ENCODE measurements at regions not wholly inside any gene's neighbourhood (a gene's known extent, or its start where the extent isn't known, plus 50 kb on each side); places are given as distances from the start of the nearest gene placed in this dataset.
A peak's percentile ranks its signal among the peaks of the same experiment; 100 is the strongest.
"Not testable (repeated sequence)": the region's sequence is repeated elsewhere in the genome, so short reads cannot be mapped to it uniquely, and the experiment has no call there.

DNA sequence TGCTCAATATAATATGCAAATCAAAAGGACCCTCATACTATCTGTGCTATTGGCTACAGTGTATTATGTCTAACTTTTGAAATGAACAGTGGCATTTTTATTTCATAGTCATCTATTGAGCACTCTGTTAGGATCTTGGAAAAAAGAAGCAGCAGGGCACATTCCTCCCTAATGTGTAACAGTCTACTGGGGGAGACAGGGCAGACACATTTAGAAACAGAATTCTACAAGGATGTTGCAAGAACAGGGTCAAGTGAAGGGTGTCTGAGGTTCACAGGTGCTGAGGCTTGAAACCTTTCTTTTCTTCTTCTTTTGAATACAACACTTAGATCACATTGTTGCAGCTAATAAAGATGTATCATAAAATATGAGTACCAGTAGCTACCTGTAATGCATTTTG lies 129.7 kb upstream of the SLC4A4 start:
- no peaks in the 10 kb centered on the region for H3K27me3 ChIP-seq (ENCODE audit: control insufficient read depth, insufficient read depth)
- DNase-seq (no peak), ATAC-seq (peak in 1 of 2 donors; percentile 38)
- intact Hi-C loops (cut with DNase I): no loop called here
- H3K9me3 ChIP-seq (ENCODE audit: control insufficient read depth, low read length): no peaks in the 10 kb centered on the region
- H3K27ac ChIP-seq (ENCODE audit: low read length): no peak overlapping the region
- no peak overlapping the region for H3K4me3 ChIP-seq (ENCODE audit: low read length)
- peaks cover 4% of the 10 kb centered on the region for H3K4me1 ChIP-seq (ENCODE audit: control insufficient read depth, insufficient read depth, low read length)

DNA sequence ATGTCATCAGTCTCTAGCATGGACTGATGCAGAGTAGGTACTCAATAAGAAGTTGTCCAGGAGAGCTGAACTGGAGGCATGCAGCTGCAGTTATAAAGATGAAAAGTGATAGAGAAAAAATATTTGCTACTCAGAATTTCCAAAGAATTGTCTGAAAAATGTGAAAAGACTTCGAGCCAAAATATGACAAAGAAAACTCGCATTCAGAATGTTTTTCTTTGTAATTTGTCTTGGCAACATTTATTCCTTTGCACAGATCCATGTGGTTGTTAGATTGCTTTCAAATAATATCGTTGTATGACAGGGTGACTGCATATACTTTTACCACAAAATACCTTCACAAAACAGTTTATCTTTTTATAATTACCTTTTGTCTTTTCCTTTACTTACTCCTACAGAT lies 128.0 kb upstream of the SLC4A4 start:
- intact Hi-C loops (cut with DNase I): no loop called here
- WGBS: 39% methylated on average over 3 of the region's 3 CpGs
- Histone ChIP-seq H3K27me3 (ENCODE audit: control insufficient read depth, insufficient read depth) (no peaks in the 10 kb centered on the region), H3K4me3 (ENCODE audit: low read length) (no peak overlapping the region), H3K9me3 (ENCODE audit: control insufficient read depth, low read length) (no peaks in the 10 kb centered on the region), H3K27ac (ENCODE audit: low read length) (no peak overlapping the region), H3K4me1 (ENCODE audit: control insufficient read depth, insufficient read depth, low read length) (peaks cover 4% of the 10 kb centered on the region)
- no peak for DNase-seq
- no peak for ATAC-seq

DNA sequence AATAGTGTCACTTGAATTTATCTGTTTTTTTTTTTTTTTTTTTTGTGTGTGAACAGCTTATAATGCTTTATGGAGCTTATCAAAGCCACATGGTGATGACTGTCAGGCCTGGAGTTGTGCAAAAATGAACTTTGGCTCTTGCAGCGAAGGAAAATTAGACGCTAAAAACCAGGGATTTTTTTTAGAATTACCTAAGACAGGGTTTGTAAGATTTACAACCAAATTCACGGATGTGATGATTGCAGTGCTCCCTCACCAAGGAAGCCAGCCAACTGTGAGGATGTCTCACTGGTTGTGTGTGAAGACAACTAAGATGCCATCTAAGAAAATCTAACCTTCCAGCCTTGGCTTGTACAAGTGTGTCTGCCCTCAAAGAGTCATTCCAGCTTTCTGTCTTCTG lies 127.1 kb upstream of the SLC4A4 start:
- DNase-seq (no peak), ATAC-seq (no peak)
- intact Hi-C loops (cut with DNase I): no loop called here
- Histone ChIP-seq H3K27ac (ENCODE audit: low read length) (no peak overlapping the region), H3K4me3 (ENCODE audit: low read length) (no peak overlapping the region), H3K27me3 (ENCODE audit: control insufficient read depth, insufficient read depth) (no peaks in the 10 kb centered on the region), H3K9me3 (ENCODE audit: control insufficient read depth, low read length) (no peaks in the 10 kb centered on the region), H3K4me1 (ENCODE audit: control insufficient read depth, insufficient read depth, low read length) (peaks cover 8% of the 10 kb centered on the region)
- 43% methylated on average over 3 of the region's 3 CpGs for WGBS

DNA sequence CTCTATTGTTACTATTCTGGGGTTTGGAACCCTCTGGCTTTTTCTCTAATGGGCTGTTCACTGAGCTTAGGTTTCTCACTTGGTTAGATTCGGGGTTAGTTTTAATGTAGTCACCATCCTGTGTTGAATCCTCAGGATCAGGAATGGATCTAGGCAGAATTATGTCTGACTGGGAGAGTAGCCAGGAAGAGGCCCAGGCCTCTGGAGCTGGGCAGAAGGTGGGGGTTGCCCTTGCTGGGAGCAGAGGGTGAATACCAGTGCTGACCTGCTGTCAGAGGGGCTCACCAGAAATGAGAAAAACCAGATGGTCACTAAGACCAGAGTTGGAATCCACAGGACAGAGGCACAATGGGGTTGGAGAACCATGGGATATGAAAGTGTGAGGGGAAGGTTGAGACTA lies 126.6 kb upstream of the SLC4A4 start:
- H3K27ac ChIP-seq (ENCODE audit: low read length): peak overlapping the region; percentile 27
- H3K27me3 ChIP-seq (ENCODE audit: control insufficient read depth, insufficient read depth): no peaks in the 10 kb centered on the region
- H3K4me1 ChIP-seq (ENCODE audit: control insufficient read depth, insufficient read depth, low read length): peaks cover 9% of the 10 kb centered on the region
- WGBS: 58% methylated on average over 1 of the region's 1 CpG
- DNase-seq (no peak), ATAC-seq (peak in 1 of 2 donors; percentile 28)
- intact Hi-C loops (cut with DNase I): no loop called here
- no peaks in the 10 kb centered on the region for H3K9me3 ChIP-seq (ENCODE audit: control insufficient read depth, low read length)
- H3K4me3 ChIP-seq (ENCODE audit: low read length): no peak overlapping the region

DNA sequence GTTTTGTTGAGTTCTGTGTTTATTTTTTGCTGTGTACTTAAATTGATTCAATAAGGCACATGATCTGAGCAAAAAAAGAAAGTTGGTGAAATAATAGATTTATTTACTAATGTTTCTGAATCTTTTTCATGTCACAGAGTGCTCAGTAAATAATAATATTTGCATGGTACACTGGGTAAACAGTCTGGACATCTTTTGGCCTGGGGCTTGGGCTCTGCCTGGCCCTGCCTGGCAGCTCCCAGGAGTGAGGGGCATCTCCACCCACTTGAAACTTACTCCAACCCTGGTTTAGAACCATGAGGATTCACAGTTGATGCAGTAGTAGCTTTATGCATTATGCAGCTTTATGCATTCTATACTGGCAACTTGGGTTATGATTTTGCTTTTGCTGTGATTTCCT lies 124.2 kb upstream of the SLC4A4 start:
- ATAC-seq: no peak
- intact Hi-C loops (cut with DNase I): no loop called here
- Histone ChIP-seq H3K9me3 (ENCODE audit: control insufficient read depth, low read length) (no peaks in the 10 kb centered on the region), H3K27ac (ENCODE audit: low read length) (no peak overlapping the region), H3K27me3 (ENCODE audit: control insufficient read depth, insufficient read depth) (no peaks in the 10 kb centered on the region), H3K4me3 (ENCODE audit: low read length) (no peak overlapping the region), H3K4me1 (ENCODE audit: control insufficient read depth, insufficient read depth, low read length) (peaks cover 10% of the 10 kb centered on the region)
- DNase-seq: no peak

DNA sequence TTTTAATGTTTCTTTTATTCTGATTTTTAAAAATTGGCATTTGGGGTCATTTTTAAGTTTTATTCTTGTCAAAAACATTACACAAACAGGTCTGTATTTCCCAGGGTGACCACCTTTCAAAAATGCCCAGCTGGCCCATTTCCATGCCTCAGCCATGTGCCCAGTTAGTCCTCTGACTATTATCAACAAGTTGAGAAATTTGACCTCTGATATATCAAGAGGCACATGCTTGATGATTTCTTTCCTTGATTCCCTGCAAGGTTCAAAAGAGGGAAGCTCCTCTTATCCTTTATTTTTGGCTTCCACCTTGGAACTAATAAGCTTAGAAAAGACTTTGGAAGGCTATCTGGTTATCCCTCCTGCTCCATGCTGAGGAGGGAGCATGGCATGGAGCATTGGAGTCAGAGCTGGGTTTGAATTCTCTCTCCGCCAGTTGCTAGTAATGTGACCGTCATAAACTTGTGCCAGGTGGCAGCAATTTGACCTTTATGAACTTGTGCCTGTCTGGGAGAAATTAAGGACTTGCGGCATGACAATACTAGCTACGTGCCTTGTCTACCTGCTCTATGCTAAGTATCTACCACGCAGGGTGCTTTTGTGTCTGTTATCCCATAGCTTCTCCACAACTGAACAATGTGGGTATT lies 122.4 kb upstream of the SLC4A4 start:
- peaks cover 10% of the 10 kb centered on the region for H3K4me1 ChIP-seq (ENCODE audit: control insufficient read depth, insufficient read depth, low read length)
- 89% methylated on average over 5 of the region's 5 CpGs for WGBS
- H3K27ac ChIP-seq (ENCODE audit: low read length): no peak overlapping the region
- H3K4me3 ChIP-seq (ENCODE audit: low read length): no peak overlapping the region
- DNase-seq (no peak), ATAC-seq (no peak)
- intact Hi-C loops (cut with DNase I): no loop called here
- no peaks in the 10 kb centered on the region for H3K27me3 ChIP-seq (ENCODE audit: control insufficient read depth, insufficient read depth)
- H3K9me3 ChIP-seq (ENCODE audit: control insufficient read depth, low read length): no peaks in the 10 kb centered on the region

DNA sequence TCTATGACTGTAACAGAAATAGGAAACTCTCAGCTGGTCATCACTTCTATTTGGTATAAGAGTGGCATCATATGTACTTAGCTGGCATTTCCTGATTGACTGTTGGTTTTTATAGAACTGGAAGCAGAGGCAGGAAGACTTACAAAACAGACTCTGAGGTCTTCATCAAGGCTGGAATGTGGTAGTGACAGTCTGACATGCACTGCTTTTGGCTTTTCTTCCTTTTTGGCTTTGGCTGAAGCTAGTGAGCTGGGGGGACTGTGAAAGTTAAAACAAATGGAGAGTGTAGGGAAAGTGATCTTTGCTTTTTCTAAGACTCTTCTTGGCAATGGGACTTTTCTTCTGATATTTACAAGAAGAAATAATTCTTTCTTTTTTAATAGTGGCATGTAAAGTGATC lies 121.1 kb upstream of the SLC4A4 start:
- no peaks in the 10 kb centered on the region for H3K27me3 ChIP-seq (ENCODE audit: control insufficient read depth, insufficient read depth)
- no peak overlapping the region for H3K27ac ChIP-seq (ENCODE audit: low read length)
- intact Hi-C loops (cut with DNase I): no loop called here
- ATAC-seq (peak; percentile 11 to 20), DNase-seq (no peak)
- H3K4me3 ChIP-seq (ENCODE audit: low read length): no peak overlapping the region
- peaks cover 5% of the 10 kb centered on the region for H3K4me1 ChIP-seq (ENCODE audit: control insufficient read depth, insufficient read depth, low read length)
- H3K9me3 ChIP-seq (ENCODE audit: control insufficient read depth, low read length): no peaks in the 10 kb centered on the region

DNA sequence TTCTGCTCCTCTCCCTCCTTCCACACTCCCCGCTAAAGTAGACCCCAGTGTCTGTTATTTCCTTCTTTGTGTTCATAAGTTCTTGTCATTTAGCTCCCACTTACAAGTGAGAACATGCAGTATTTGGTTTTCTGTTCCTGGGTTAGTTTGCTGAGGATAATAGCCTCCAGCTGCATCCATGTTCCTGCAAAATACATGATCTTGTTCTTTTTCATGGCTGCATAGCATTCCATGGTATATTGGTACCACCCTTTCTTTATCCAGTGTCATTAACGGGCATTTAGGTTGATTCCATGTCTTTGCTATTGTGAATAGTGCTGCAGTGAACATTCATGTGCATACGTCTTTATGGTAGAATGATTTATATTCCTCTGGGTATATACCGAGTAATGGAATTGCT lies 118.0 kb upstream of the SLC4A4 start:
- DNase-seq; intact Hi-C loops (cut with DNase I); H3K27me3 ChIP-seq (ENCODE audit: control insufficient read depth, insufficient read depth); H3K9me3 ChIP-seq (ENCODE audit: control insufficient read depth, low read length); H3K27ac ChIP-seq (ENCODE audit: low read length); ATAC-seq; H3K4me3 ChIP-seq (ENCODE audit: low read length); H3K4me1 ChIP-seq (ENCODE audit: control insufficient read depth, insufficient read depth, low read length): not testable (repeated sequence)
- 88% methylated on average over 4 of the region's 4 CpGs for WGBS

DNA sequence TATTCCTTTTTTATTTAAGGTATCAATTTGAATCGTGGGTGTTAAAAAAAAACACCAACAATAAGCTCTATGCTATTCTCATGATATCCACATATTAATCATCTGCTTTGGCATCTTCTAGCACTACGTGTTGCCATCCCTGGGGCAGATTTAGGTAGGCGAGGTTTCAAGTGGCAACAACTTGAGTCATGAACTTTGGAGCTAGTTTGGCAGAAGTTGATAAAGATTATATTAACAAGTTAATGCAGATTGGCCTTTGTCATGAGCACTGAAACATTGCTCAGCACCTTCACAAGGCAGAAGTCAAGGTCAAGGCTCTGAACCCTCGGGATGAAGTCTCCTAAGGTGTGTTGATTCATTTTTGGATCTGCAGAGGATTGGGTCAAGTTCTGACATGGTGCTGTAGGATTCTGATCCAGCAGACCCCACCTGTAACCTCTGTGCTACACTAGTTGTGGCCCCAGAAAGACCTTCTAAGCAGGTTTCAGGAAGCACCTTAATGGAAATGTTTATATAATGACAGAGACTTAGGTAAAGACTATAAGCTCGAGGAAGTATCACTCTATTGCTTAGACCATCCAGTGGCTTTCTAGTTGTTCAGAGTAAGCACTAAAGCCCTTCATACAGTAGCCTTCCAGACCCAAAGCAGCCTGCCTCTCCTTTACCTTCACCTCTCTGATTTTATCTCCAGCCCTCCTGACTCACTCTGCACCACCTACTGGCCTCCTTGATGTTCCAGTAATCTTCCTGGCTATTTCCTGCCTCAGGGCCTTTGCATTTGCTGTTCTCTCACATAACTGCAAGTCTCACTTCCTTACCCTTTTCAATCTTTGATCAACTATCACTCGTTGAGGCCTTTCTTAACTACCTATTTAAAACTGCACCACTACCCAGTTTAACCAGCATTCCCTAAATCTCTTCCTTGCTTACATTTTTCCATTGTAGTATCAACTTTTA lies 117.0 kb upstream of the SLC4A4 start:
- Histone ChIP-seq H3K4me3 (ENCODE audit: low read length) (no peak overlapping the region), H3K4me1 (ENCODE audit: control insufficient read depth, insufficient read depth, low read length) (peaks cover 2% of the 10 kb centered on the region), H3K27me3 (ENCODE audit: control insufficient read depth, insufficient read depth) (no peaks in the 10 kb centered on the region), H3K9me3 (ENCODE audit: control insufficient read depth, low read length) (no peaks in the 10 kb centered on the region), H3K27ac (ENCODE audit: low read length) (no peak overlapping the region)
- intact Hi-C loops (cut with DNase I): no loop called here
- 72% methylated on average over 6 of the region's 6 CpGs for WGBS
- ATAC-seq (no peak), DNase-seq (no peak)

DNA sequence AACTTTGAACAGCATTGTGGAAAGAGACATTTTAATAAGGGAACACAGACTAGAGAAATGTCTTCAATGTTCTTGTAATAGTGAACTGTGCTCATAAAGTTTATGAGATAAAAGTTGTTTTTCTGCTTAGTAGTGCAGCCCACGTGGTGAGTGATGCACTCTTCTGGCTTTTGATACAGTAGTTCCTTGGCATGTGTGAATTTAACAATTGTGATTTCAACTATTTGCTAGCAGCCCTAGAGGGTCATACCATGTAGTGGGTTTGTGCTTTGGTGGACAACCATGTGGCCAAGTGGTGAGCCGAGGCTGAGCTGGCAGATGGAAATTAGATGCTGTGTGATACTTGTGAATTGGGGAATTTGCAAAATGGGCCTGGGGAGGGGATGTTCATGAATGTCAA lies 116.2 kb upstream of the SLC4A4 start:
- intact Hi-C loops (cut with DNase I): no loop called here
- Histone ChIP-seq H3K9me3 (ENCODE audit: control insufficient read depth, low read length) (no peaks in the 10 kb centered on the region), H3K27me3 (ENCODE audit: control insufficient read depth, insufficient read depth) (no peaks in the 10 kb centered on the region), H3K4me1 (ENCODE audit: control insufficient read depth, insufficient read depth, low read length) (no peaks in the 10 kb centered on the region), H3K27ac (ENCODE audit: low read length) (no peak overlapping the region), H3K4me3 (ENCODE audit: low read length) (no peak overlapping the region)
- no peak for DNase-seq
- WGBS: 75% methylated on average over 2 of the region's 2 CpGs
- ATAC-seq: no peak

DNA sequence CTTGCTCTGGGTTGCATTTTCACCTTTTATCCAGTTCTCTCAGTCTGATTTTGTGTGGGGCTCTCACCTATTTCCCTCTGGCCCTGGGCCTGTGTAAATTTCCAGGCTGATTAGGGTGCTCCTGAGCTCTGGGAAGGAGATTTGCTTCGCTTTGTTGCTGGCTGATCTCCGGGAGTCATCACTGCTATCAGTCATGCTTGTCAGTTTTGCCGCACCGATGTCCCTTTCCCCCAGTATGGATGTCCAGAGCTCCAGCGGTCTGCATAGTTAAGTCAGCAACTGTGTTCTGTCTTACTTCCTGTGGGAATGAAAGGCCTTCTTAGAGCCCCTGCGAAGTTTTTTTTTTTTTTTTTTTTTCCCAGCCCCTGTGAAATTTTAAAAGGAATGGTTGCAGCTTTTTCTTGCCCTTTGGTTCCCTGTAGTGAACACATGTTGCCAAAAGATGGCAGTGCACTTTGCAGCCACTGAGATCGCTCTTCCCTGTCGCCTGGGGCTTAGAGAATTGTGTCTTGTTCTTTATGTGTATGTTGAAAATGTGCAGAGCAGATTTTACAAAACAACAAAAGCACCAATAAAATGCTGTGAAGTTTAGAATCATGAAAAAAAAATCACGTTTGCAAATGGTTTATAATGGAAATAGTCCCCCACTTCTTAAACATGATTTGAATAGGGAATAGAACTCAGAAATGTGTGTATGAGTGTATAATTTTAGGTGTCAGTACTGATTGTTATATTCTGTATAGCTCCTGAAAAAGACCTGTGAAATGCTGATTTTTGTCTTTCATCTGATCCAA lies 109.1 kb upstream of the SLC4A4 start:
- Histone ChIP-seq H3K4me1 (ENCODE audit: control insufficient read depth, insufficient read depth, low read length) (peaks cover 4% of the 10 kb centered on the region), H3K27ac (ENCODE audit: low read length) (peak overlapping the region; percentile 78), H3K27me3 (ENCODE audit: control insufficient read depth, insufficient read depth) (no peaks in the 10 kb centered on the region), H3K9me3 (ENCODE audit: control insufficient read depth, low read length) (no peaks in the 10 kb centered on the region), H3K4me3 (ENCODE audit: low read length) (no peak overlapping the region)
- DNase-seq: peak in 2 of 3 donors; percentile 47 to 54
- ATAC-seq: peak; percentile 59 to 68
- intact Hi-C loops (cut with DNase I): loop anchor here in 1 of 4 donors (5.0 kb wide), 1 partner anchor 42 kb away; no protein-coding TSS in a partner anchor
- whole genome bisulfite sequencing: 11% methylated on average over 9 of the region's 9 CpGs
